ENCODE measurements at regions not wholly inside any gene's neighbourhood (a gene's known extent, or its start where the extent isn't known, plus 50 kb on each side); places are given as distances from the start of the nearest gene placed in this dataset.

GRCh38 chr5:143913008-143913752 lies 101.2 kb downstream of the HMHB1 start (continued):
- TF ChIP-seq, protein P1, sequence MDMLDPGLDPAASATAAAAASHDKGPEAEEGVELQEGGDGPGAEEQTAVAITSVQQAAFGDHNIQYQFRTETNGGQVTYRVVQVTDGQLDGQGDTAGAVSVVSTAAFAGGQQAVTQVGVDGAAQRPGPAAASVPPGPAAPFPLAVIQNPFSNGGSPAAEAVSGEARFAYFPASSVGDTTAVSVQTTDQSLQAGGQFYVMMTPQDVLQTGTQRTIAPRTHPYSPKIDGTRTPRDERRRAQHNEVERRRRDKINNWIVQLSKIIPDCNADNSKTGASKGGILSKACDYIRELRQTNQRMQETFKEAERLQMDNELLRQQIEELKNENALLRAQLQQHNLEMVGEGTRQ (IDR thresholded peaks at IDR 0.05; ENCODE audit: borderline replicate concordance, low read depth, low read length): no peak
- no peak for TF ChIP-seq MXI1 (IDR thresholded peaks at IDR 0.05; ENCODE audit: low read depth, low read length)
- no peak for TF ChIP-seq MEF2A (IDR thresholded peaks at IDR 0.05; ENCODE audit: borderline replicate concordance, low read depth)
- TF ChIP-seq TCF12 (IDR thresholded peaks at IDR 0.05): peak; percentile 35; the same call in 1 of the 2 replicates
- TF ChIP-seq USF1 (IDR thresholded peaks at IDR 0.05; ENCODE audit: borderline replicate concordance, low read depth): no peak

DNA sequence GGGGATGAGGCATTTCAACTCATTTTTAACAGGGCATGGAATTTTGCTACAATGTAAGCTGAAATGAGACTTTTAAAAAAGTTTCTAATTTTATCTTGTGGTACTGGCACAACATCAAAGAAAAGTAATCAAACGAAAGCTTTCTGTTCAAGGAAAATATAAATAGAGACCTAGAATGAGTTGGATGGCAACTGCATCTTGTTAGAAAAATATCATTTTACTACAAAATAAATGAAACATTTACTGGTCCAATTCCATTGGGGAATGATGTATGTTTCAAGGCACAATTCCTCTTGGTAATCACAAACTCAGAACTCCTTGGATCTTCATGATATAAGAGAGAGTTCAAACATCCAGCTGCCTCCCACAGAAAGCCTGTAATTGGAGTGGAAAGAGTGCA lies 102.8 kb downstream of the HMHB1 start:
- H3K4me1 ChIP-seq (ENCODE audit: control insufficient read depth in 1 of 2, insufficient read depth in 2 of 2, low read depth in 1 of 2, low read length in 1 of 2): peaks cover 0 to 7% of the 10 kb centered on the region in 2 experiments; a peak in 1 of 4 replicates
- peak overlapping the region; percentile 26; the same call in 1 of the 2 replicates for H2AFZ ChIP-seq (ENCODE audit: low read depth)
- 60% methylated on average over 1 of the region's 1 CpG for WGBS (ENCODE audit: low lambda C conversion rate)
- no peaks in the 10 kb centered on the region for H3K36me3 ChIP-seq (replicated peaks in 1 of 2; ENCODE audit: control insufficient read depth in 1 of 2, insufficient read depth in 2 of 2, low read length in 1 of 2)
- H3K27ac ChIP-seq (ENCODE audit: low read depth in 2 of 2, low read length in 1 of 2): no peak overlapping the region
- H3K27me3 ChIP-seq (ENCODE audit: insufficient read depth): no peaks in the 10 kb centered on the region
- H3K9me3 ChIP-seq: no peaks in the 10 kb centered on the region
- TF ChIP-seq SMC3 (IDR thresholded peaks at IDR 0.05; ENCODE audit: low read depth, low read length) (no peak), FOXM1 (IDR thresholded peaks at IDR 0.05; ENCODE audit: low read depth) (no peak), RCOR1 (IDR thresholded peaks at IDR 0.05; ENCODE audit: low read length) (no peak), FOSL2 (IDR thresholded peaks at IDR 0.05; ENCODE audit: borderline replicate concordance, low read depth) (no peak), GABPA (IDR thresholded peaks at IDR 0.05; ENCODE audit: low read depth) (no peak), FOXJ3 (CRISPR knock-in tag; IDR thresholded peaks at IDR 0.05) (no peak), RXRA (IDR thresholded peaks at IDR 0.05; ENCODE audit: borderline replicate concordance, low read depth) (no peak), RAD21 (IDR thresholded peaks at IDR 0.05; ENCODE audit: low read length) (no peak), PBX3 (IDR thresholded peaks at IDR 0.05) (no peak), POLR2AphosphoS5 (IDR thresholded peaks at IDR 0.05; ENCODE audit: low read depth, low read length) (no peak), NRF1 (IDR thresholded peaks at IDR 0.05; ENCODE audit: low read depth, low read length) (no peak), CHD2 (IDR thresholded peaks at IDR 0.05; ENCODE audit: low read length, partially characterized antibody) (no peak), GATA2 (CRISPR knock-in tag; IDR thresholded peaks at IDR 0.05) (no peak), JUND (IDR thresholded peaks at IDR 0.05) (no peak), CTCF (IDR thresholded peaks at IDR 0.05) (no peak), NFIC (IDR thresholded peaks at IDR 0.05; ENCODE audit: borderline replicate concordance) (no peak), MXI1 (IDR thresholded peaks at IDR 0.05; ENCODE audit: low read depth, low read length) (no peak), MEF2A (IDR thresholded peaks at IDR 0.05; ENCODE audit: borderline replicate concordance, low read depth) (no peak)
- TF ChIP-seq, protein P2, sequence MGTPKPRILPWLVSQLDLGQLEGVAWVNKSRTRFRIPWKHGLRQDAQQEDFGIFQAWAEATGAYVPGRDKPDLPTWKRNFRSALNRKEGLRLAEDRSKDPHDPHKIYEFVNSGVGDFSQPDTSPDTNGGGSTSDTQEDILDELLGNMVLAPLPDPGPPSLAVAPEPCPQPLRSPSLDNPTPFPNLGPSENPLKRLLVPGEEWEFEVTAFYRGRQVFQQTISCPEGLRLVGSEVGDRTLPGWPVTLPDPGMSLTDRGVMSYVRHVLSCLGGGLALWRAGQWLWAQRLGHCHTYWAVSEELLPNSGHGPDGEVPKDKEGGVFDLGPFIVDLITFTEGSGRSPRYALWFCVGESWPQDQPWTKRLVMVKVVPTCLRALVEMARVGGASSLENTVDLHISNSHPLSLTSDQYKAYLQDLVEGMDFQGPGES (IDR thresholded peaks at IDR 0.05; ENCODE audit: low read depth, low read length): no peak
- TF ChIP-seq, protein P3, sequence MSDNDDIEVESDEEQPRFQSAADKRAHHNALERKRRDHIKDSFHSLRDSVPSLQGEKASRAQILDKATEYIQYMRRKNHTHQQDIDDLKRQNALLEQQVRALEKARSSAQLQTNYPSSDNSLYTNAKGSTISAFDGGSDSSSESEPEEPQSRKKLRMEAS (IDR thresholded peaks at IDR 0.05; ENCODE audit: low read depth): no peak
- H3K4me2 ChIP-seq: no peak overlapping the region
- POLR2A ChIA-PET: no interaction called here
- H3K9me2 ChIP-seq: no peaks in the 10 kb centered on the region
- H4K20me1 ChIP-seq (ENCODE audit: insufficient read depth): no peaks in the 10 kb centered on the region
- H3K9ac ChIP-seq: no peak overlapping the region
- CTCF ChIA-PET: interaction anchor here (1.8 kb wide), 2 partner anchors 10 to 22 kb away, joined by 4 read pairs; no protein-coding TSS in a partner anchor
- peaks cover 9% of the 10 kb centered on the region for H3F3A ChIP-seq (replicated peaks; ENCODE audit: insufficient read depth)
- H3K4me3 ChIP-seq (ENCODE audit: low read depth in 2 of 2, low read length in 1 of 2): no peak overlapping the region
- DNase-seq: no peak
- H3K79me2 ChIP-seq (ENCODE audit: insufficient read depth): no peaks in the 10 kb centered on the region
